Prostate gland (tissue), 2 donors: ENCODE measurements at regions not wholly inside any gene's neighbourhood (a gene's known extent, or its start where the extent isn't known, plus 50 kb on each side); places are given as distances from the start of the nearest gene placed in this dataset.

Source experiments
- POLR2AphosphoS5 ChIP-seq: sonication (generic); formaldehyde crosslinking; IDR thresholded peaks from one replicate; pipeline ENCODE4 v1.6.1; 2017; ENCODE audit warnings: antibody characterized with exemption
- TF ChIP-seq, protein P1 (sequence below), 4 experiments: fragments of 200-600 bp in 2 of 4; fragments of 450-650 bp in 2 of 4; sonication (generic) in 2 of 4; IDR thresholded peaks; 1 replicate in 3 of 4; 2 replicates in 1 of 4; pipeline ENCODE4 v1.5.1; 2016 to 2019; ENCODE audit warnings: antibody characterized with exemption in 4 of 4, mild to moderate bottlenecking in 2 of 4, moderate library complexity in 2 of 4

DNA sequence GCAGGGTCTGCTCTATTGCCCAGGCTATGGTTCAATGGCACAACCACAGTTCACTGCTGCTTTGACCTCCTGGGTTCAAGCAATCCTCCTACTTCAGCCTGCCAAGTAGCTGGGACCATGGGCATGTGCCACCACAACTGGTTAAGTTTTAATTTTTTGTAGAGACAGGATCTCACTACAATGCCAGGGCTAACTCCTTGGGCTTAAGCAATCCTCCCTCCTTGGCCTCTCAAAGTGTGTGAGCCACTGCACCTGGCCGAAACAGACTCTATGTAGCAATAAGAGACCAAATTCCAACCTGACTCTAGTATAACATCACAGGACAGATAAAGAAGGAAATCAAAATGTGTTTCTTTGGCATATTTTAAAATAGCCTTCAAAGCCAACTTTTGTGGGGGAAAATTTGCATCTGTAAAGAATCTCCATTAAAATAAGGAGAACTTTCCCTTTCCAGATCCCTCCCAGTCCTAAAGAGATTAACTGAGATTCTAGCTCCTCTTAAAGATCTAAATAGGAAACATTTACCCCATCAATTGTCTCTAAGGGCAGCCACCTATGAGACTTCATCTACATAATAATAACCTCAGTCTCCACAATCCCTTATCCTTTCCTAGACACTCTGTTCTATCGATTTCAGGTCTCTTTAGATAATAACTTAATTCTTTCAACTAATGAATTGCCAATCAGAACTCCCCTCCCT lies 94.7 kb upstream of the PLCB4 start:
- TF ChIP-seq, protein P1, sequence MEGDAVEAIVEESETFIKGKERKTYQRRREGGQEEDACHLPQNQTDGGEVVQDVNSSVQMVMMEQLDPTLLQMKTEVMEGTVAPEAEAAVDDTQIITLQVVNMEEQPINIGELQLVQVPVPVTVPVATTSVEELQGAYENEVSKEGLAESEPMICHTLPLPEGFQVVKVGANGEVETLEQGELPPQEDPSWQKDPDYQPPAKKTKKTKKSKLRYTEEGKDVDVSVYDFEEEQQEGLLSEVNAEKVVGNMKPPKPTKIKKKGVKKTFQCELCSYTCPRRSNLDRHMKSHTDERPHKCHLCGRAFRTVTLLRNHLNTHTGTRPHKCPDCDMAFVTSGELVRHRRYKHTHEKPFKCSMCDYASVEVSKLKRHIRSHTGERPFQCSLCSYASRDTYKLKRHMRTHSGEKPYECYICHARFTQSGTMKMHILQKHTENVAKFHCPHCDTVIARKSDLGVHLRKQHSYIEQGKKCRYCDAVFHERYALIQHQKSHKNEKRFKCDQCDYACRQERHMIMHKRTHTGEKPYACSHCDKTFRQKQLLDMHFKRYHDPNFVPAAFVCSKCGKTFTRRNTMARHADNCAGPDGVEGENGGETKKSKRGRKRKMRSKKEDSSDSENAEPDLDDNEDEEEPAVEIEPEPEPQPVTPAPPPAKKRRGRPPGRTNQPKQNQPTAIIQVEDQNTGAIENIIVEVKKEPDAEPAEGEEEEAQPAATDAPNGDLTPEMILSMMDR (IDR thresholded peaks at IDR 0.05), result no peak
- TF ChIP-seq POLR2AphosphoS5, result no peak
